Astrocyte of the spinal cord (primary cell): ENCODE measurements at regions not wholly inside any gene's neighbourhood (a gene's known extent, or its start where the extent isn't known, plus 50 kb on each side); places are given as distances from the start of the nearest gene placed in this dataset.
A peak's percentile ranks its signal among the peaks of the same experiment; 100 is the strongest.

Experiments used
- DNase-seq: peaks from one replicate; pipeline ENCODE4 v3.0.0; 2011; ENCODE audit warnings: low read depth, low spot score
- H3K4me3 ChIP-seq: 2 replicates; pipeline ENCODE4 v1.5.1; 2011; ENCODE audit warnings: low read depth, mild to moderate bottlenecking, low read length, moderate library complexity
- CTCF ChIP-seq: IDR thresholded peaks from 2 replicates; pipeline ENCODE4 v1.5.1; 2012; ENCODE audit warnings: low read depth, mild to moderate bottlenecking, low read length, inconsistent platforms
- in situ Hi-C: cut with HindIII; loops from 2 replicates; pipeline ENCODE4 v1.10.0; 2017; ENCODE audit warnings: low sequenced_read_pairs

GRCh38 chr7:25855854-25856782 is 295.9 kb upstream of the NFE2L3 start:
- TF ChIP-seq CTCF = no peak
- peak overlapping the region; percentile 55 for H3K4me3 ChIP-seq
- in situ Hi-C loops = no loop called here
- DNase-seq = peak; percentile 32

GRCh38 chr7:25857376-25858067 is 294.5 kb upstream of the NFE2L3 start:
- TF ChIP-seq CTCF = no peak
- peak overlapping the region; percentile 55 for H3K4me3 ChIP-seq
- in situ Hi-C loops = no loop called here
- DNase-seq = no peak

- H3K4me3 ChIP-seq = no peak overlapping the region
- no peak for DNase-seq
- TF ChIP-seq CTCF = no peak
- in situ Hi-C loops = no loop called here
These were observed 293.8 kb upstream of the NFE2L3 start for GRCh38 chr7:25858200-25858524.

- no peak overlapping the region for H3K4me3 ChIP-seq
- no peak for DNase-seq
- TF ChIP-seq CTCF = no peak
- in situ Hi-C loops = no loop called here
These were observed 293.2 kb upstream of the NFE2L3 start for GRCh38 chr7:25858525-25859411.

- H3K4me3 ChIP-seq = no peak overlapping the region
- DNase-seq = no peak
- no peak for TF ChIP-seq CTCF
- in situ Hi-C loops = no loop called here
These were observed 292.4 kb upstream of the NFE2L3 start for GRCh38 chr7:25859412-25860274.
